HG02759 (cell line): ENCODE measurements at regions not wholly inside any gene's neighbourhood (a gene's known extent, or its start where the extent isn't known, plus 50 kb on each side); places are given as distances from the start of the nearest gene placed in this dataset.

Source experiments
- ATAC-seq: cut with Tn5 transposase; IDR thresholded peaks from one replicate; pipeline ENCODE4 v1.9.1; 2021; ENCODE audit warnings: mild to moderate bottlenecking, moderate library complexity; ENCODE audit not compliant: unreplicated experiment

DNA sequence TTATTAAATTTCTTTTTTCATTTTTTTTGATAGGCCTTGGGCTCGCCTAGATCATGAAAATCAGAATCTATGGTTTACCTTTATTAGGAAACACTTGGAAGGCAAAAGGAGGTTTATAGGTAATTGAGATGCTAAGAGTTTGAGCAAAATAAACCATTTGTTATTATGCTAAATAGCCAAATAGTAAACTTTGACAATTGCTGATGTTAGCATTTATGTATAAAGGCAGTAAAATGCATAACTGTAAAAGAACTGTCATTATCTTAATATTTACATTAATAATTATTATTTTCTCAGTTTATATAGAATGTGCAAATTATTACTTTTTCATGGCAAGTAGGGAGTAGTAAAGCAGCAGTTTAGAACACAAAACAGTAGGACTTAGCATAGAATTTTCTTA, 1737.8 kb upstream of the PRR20A start:
- no peak for ATAC-seq

DNA sequence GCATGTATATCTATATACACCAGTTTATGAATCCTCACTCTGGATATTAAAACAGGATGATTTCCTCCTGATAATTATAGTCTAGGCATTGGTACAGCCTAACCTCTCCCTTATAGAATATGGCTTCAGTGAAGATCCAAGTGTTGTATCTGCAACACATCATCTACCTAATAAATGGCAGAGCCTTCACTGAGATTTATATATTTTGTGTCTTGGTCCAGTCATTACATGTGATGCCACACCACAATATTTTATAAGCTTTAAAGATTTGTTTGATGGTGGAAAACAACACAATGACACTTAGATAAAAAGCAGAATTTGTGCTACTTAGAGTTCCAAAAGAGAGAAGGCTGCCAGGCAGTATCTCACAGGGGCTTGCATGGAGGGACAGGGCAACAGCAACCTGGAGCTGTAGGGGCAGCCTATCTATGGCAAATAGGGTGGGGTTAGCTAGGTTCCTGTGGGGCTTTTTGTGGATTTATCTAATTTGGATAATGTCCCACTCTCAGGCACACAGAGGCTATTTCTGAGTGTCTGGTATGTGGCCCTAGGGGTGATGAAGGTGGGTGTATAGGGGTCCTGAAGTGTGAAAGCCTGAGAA, 1736.7 kb upstream of the PRR20A start:
- no peak for ATAC-seq

DNA sequence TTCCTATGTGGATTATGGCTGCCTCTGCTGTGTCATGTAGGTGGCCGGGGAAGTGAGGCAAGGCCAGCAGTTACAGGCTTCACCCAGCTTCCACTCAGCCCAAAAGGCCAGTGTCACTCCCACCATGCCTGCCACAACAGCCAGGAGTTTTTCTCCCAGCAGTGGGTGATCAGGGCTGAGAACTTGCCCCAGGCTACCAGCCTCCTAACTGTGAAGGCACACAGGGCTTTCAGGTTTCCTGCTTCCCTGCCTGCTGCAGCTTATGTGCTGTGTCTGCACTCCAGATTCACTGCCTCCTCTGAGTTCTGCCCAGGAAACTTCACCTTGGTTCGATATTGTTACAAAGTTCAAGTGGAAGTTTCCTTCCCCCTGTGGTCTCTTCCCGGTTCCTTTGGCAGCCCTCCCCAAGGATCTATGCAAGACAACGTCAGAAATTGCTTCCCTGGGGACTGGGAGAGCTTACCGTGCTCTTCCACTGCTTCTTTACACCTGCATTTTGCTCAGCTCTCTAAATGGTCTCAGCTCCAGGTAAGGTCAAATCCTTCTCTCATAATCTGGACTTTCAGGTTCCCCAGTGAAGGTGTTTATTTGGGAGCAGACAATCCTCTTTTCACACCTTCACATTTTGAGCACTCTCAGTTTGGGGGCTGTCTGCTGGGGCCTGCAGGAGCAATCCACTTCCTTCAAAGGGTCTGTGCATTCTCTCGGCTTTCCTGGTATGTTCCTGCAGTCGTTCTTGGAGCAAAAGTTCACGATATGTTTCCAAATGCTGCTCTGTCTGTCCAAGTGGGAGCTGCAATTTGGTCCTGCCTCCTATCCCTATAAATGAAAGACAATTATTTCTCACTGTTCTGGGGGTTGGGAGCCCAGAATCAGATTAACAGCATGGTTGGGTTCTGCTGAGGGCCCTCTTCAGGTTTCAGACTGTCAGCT, 1730.1 kb upstream of the PRR20A start:
- no peak for ATAC-seq

DNA sequence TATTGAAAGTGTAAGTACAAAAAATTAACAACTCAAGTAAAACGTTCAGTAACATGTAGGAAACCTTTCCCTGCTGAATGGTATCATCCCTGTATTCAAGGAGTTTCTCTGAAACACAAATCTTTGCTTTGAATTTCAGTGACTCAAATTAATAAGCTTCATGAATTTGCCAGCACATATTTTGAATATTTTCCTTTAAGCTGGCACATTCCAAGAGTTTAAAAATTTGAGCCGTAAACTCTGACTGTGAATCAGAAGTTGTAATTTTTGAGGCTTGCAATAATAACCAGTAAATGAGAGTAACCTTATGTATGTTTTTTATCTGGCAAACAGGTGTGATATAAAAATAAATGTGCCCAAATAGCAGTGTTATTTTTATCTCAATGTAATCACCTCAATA, 1722.6 kb upstream of the PRR20A start:
- ATAC-seq, result no peak

DNA sequence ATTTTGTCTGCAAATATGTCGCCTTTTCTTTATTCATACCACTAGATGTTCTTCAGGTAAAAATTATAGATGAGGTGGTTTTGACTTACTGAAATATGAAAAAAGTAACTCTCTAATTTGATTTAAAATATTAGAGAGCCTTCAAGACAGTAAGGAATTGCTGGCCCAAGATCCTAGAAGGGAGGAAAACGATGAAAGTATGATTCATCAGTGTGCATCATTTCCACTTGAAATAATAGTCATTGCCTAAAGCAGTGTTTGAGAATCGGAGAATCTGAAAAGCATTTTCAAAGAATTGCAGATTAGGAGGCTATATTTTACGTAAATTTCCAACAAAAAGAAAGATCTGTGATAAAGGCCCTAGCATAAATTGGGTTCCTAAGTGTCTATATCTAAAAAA, 1707.9 kb upstream of the PRR20A start:
- ATAC-seq, result no peak

DNA sequence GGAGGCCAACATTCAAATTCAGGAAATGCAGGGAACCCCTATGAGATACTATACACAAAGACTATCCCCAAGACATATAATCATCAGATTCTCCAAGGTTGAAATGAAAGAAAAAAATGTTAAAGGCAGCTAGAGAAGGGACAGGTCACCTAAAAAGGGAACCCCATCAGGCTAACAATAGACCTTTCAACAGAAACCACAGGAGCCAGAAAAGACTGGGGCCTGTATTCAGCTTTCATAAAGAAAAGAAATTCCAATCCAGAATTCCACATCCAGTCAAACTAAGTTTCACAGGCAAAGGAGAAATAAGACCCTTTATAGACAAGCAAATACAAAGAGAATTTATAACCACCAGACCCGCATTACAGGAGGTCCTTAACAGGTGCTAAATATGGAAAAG, 1703.6 kb upstream of the PRR20A start:
- ATAC-seq, result no peak

DNA sequence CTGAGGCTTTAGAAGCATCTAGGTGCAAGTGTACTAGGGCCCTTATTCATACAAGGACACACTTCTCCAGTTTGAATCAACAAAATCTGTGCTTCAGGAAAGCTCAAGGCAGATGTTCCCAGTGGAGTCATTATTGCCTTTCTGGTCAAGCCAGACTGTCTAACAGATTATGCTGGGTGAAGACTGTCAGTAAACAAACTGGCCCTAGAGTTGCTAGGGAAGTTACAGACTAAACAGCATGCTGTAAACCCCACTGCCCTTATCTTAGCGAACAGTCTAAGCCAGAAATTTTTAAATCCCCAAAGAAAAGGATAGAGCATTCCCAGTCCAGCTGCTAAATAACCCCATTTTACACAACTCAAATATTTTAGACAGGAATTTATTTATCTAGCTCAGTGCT, 1701.3 kb upstream of the PRR20A start:
- ATAC-seq, result no peak

DNA sequence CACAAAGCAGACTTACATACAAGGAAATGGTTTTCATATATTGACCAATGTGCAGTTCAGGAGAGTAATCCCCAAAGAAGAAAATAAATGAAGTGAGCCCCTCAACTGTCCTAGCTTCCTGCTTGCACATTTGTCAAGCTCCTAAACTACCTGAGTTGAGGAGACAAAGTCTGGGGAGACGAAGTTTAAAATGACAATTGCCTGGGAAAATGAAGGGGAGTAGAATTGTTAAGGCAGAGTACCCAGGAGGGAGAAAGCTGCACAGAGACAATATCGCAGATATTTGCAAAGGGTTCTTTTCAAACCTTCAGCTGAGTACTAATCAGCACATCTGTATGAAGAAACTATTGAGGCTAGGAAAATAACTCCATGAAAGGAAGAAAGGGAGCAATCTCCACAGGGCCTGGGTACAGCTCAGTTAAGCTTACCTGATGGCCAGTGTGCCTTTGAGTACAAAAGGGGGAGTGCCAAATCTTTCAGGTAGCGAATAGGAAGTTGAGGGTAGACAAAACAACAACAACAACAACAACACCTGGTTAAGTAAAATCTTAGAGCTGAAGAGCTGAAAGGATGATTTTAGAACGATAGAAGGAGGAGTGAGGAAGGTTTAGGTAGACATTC, 1700.1 kb upstream of the PRR20A start:
- ATAC-seq, result no peak

DNA sequence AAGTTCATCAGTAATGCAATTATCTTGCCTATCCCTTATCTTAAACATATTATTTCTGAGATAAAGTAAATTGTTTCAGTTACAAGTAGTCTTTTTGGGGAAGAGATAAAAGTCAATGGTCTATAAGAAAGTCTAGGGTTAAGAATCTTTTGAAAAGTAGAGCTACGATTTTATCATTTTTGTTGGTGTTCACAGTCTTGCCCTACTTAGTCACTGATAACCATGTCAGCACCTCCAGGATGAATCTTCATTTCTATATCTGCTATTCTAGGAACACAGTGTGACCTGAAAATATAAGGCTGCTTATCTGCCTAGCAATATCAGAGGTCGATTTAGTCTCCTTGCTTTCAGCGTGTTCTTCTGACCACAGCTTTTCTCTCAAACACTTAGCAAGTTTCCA, 1676.5 kb upstream of the PRR20A start:
- ATAC-seq, result no peak

DNA sequence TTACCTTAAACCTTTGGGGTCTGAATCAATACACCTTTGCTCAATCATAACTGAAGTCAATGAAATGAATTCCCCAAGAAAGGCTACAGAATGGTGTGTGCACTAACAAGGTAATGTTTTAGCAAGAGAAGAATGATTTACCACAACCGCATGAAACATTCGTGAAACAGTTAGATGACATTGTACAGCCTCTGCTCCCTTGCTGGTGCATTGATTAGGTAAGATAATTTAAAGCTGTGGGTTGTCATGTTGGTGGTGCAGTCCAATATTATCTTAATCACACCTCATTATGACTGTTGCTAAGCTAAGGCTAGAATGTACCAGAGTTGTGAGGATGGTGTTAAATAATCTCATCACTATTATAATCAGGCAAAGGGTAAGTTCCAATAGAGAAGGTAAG, 1673.2 kb upstream of the PRR20A start:
- ATAC-seq, result no peak

DNA sequence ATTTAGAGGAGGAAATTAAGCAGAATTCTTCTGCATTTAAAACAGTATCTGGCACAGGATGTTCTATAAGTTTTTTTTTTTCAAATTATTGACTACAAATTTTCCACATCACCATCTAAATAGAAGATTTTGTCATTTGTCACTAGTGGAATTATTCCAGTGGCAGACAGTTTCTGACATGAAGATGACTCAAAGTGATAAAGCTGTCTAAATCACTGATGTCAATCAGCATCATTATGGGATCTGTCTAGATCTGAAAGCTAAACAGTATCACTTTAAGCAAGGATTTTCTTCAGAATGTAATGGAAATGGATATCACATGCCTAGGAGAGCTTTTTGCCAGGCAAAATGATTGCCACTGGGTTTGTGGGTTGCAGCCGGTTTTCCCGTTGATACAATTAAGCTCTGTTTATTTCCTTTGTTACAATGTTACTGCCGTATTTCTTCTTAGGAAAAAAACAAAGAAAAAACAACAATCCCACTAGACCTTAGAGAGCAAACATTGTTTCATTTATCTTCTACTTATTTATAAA, 1657.0 kb upstream of the PRR20A start:
- ATAC-seq, result no peak

DNA sequence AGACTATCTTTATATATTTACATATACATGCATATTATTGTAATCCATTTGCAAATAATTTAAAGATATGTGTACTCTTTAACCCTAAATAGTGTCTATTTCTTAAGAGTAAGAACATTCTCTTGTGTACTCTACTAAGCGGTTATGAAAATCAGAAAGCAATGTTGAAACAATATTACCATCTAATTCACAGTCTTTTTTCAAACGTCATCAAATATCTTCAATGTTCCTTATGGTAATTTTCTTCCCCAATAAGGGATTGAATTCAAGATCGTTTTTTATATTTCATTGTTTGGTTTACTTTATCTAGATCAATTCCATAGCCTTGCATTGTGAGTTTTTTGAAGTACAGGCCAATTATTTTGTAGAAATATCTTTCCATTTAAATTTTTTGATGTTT, 1647.4 kb upstream of the PRR20A start:
- ATAC-seq, result no peak

DNA sequence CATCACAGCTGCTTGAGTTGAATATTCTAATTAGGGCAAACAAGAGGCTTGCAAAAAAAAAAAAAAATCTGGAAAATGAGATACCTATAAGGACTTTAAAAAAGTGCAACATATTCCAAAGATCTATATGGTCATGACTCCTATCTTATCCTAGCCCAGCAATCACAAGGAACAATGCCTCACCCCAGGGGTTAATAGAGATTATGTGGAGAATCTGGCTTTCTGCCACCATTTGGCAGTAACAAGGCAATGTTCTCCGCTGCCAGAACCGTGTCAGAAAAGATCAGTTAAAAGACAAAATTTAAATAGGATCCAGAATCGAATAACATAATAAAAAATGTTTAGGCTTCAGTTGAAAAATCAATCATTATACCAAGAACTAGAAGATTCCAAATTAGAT, 1643.2 kb upstream of the PRR20A start:
- ATAC-seq, result no peak

DNA sequence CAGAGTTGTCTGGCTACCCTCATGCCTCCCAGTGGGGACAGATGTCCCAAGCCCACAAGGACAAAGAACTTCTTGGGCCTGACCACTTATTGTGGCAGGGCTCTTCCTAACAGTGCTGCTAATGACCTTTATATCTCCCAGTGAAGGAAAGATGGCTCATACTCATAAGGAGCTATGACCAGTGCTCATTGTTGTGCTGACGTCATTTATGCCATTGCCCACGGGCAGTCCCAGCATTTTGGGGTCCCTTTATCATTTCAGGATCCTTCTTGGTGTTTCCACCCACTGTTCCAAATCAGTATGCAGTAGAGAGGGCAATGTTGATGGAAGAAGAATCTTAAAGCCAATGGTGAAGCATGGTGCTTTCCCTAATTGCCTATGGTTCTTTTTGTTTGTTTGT, 1640.0 kb upstream of the PRR20A start:
- ATAC-seq, result no peak

DNA sequence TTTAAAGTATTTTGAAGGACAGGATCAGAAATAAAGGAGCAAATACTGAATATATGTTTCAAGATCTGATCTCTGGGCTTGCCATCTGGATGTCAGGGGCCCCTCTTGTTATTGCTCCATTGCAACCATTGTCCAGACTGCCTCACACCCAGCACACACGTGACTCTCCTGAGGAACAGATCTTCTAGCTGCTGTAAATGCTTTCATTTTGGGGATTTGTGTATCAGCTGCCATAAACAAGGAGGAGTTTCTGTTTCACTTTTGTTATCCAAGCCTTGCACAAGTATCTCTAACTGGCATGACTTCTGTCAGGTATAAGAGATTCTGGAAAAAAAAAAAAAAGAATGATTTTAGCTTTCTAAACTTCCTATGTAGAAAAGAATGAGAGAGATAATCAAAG, 1624.1 kb upstream of the PRR20A start:
- ATAC-seq, result no peak

DNA sequence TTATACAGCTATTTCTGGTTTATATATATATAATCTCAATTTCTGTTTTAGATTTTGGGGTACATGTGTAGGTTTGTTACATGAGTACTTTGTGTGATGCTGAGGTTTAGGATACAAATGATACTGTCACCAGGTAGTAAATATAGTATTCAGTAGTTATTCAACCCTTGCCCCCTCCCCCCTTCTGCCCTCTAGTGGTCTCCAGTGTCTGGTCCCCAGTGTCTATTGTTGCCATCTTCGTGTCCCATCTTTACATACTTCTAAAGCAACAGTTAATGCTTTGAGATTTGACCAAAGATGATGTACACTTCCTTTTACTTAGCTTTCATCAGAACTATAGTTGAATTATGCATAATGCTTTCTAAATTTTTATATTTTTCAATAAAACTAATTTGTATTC, 1623.4 kb upstream of the PRR20A start:
- no peak for ATAC-seq

DNA sequence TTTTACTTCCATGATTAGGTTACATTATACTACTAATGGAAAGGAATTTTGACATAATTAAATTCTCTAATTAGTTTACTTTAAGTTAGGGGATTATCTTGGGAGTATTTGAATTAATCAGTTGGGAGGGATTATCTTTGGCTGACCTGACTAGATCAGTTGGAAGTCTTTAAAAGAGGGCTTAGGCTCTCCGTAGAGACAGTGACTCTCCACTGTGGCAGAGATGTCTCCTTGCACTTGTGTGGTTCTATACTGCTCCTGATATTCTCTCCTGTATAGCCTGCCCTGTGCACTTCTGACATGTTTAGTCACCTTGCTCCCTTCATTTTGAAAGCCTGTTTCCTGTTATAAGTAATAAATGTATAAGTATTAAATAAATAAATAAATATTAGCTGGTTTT, 1612.3 kb upstream of the PRR20A start:
- ATAC-seq, result no peak

DNA sequence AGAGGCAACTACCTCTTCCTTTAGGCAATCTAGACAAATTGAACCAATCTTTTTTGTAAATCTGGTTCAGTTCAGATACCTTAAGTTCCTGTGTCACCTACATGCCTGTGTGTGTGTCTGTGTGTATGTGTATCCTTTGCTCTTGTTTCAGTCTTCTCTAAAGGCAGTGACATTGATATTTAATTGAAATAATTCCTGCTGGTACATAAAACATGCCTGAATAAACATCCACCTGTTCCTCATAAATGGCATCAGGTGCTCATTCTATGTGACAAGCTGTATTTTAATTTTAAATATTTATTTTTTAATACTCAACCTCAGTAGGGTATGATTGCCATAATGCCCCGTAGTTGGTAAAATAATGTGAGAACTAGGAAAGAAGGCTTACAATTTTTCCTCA, 1606.4 kb upstream of the PRR20A start:
- no peak for ATAC-seq

DNA sequence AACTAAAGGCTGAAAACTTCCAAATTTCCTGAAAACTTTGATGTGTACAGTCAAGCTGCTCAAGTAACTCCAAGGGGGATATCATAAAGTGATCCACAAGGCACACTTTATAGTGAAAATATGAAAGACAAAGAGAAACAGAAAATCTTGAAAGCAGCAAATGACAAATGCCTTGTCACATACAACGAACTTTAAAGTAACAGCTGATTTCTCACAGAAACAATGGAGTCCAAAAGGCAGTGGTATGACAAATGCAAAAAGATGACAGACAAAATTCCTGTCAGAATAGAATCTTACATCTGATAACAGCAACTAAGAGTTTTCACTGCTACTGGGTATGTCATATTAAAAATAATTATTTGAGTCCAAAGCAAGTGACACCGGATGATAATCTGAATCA, 1602.3 kb upstream of the PRR20A start:
- ATAC-seq, result no peak

DNA sequence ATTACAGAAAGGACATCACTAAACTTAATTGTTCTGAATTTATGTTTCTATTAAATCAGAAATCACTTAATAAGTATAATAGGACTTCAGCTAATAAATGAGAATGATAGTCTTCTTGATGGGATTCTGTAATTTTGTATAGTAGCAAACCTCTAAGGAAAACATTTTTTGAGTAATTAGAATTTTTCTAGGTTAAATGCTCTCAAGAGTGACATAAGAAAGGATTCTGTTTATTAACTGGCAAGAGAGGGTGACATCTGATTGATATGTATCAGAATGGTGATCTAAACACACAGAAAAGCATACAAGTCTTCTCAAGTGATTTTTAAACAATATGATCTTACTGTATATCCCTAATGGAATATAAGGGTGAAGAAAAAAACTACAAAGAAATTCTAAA, 1597.7 kb upstream of the PRR20A start:
- ATAC-seq, result no peak

DNA sequence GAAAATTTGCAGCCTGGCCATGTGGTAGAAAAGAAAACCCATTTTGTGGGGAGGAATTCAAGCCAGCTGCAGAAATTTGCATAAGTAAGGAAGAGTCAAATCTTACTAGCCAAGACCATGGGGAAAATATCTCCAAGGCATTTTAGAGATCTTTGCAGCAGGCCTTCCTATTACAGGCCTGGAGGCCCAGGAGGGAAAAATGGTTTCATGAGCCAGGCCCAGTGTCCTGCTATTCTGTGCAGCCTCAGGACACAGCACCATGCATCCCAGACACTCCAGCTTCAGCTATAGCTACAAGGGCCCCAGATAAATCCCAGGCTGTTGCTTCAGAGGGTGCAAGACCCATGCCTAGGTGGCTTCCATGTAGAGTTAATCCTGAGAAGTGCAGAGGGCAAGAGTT, 1590.1 kb upstream of the PRR20A start:
- ATAC-seq, result no peak

DNA sequence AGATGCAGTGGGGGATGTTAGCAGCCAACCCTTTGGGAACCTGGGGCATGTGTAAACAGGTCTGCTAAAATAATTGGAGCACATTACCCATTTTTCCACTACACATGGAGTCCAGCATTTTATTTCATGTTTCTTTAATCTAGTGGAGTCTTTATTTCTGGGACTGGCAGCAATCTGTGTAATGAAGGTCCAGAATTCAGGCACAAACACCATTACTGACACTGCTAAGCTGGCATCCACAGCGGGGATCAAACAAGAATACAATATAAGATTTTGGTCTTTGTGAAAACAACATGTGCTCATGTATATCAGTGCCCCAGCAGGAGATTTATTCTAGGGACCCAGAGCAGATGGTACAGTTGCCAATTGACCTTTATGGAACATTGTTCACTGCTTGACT, 1587.0 kb upstream of the PRR20A start:
- ATAC-seq, result no peak
